ENCODE measurements at regions not wholly inside any gene's neighbourhood (a gene's known extent, or its start where the extent isn't known, plus 50 kb on each side); places are given as distances from the start of the nearest gene placed in this dataset.
"Not testable (repeated sequence)": the region's sequence is repeated elsewhere in the genome, so short reads cannot be mapped to it uniquely, and the experiment has no call there.

DNA sequence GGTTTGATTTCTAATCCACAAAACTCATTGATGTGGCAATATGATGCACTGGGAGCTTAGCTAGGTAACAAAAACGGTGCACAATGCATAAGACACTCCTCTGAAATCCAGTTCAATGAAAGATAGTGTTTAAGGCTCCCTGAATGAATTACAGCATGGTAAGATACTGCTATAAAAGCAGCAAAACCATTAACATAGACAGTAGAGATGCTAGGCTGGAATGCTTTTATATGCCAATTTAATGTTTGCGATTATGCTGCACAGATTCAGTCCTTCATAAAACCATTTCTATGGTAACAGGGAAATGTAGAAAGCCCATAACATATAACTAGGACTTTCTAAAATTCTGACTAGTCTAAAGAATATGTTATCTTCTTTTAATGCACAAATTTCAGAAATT is 180.8 kb upstream of the NUDT12 start:
- Histone ChIP-seq H4K20me1 (ENCODE audit: insufficient read depth, low read length) (no peaks in the 10 kb centered on the region), H3K4me3 (ENCODE audit: low read depth, low read length, poor library complexity, severe bottlenecking) (no peak overlapping the region), H3K9ac (ENCODE audit: low read length) (no peak overlapping the region), H3K36me3 (ENCODE audit: insufficient read depth, low read length) (no peaks in the 10 kb centered on the region), H3F3A (ENCODE audit: insufficient read depth, low read length) (no peaks in the 10 kb centered on the region), H3K79me2 (ENCODE audit: insufficient read depth, low read length) (no peaks in the 10 kb centered on the region), H3K27me3 (ENCODE audit: insufficient read depth, low read length) (no peaks in the 10 kb centered on the region), H3K9me3 (ENCODE audit: low read length) (no peaks in the 10 kb centered on the region), H3K9me2 (ENCODE audit: low read depth, low read length) (no peaks in the 10 kb centered on the region), H3K27ac (ENCODE audit: low read depth, low read length, poor library complexity, severe bottlenecking) (no peak overlapping the region), H3K4me1 (ENCODE audit: insufficient read depth, low read length, severe bottlenecking) (no peaks in the 10 kb centered on the region), H2AFZ (ENCODE audit: low read length) (no peak overlapping the region), H3K4me2 (ENCODE audit: low read length) (no peak overlapping the region)
- TF ChIP-seq, protein P1, sequence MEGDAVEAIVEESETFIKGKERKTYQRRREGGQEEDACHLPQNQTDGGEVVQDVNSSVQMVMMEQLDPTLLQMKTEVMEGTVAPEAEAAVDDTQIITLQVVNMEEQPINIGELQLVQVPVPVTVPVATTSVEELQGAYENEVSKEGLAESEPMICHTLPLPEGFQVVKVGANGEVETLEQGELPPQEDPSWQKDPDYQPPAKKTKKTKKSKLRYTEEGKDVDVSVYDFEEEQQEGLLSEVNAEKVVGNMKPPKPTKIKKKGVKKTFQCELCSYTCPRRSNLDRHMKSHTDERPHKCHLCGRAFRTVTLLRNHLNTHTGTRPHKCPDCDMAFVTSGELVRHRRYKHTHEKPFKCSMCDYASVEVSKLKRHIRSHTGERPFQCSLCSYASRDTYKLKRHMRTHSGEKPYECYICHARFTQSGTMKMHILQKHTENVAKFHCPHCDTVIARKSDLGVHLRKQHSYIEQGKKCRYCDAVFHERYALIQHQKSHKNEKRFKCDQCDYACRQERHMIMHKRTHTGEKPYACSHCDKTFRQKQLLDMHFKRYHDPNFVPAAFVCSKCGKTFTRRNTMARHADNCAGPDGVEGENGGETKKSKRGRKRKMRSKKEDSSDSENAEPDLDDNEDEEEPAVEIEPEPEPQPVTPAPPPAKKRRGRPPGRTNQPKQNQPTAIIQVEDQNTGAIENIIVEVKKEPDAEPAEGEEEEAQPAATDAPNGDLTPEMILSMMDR (IDR thresholded peaks at IDR 0.05; ENCODE audit: low read length) = no peak
- TF ChIP-seq EZH2 (IDR thresholded peaks at IDR 0.05; ENCODE audit: borderline replicate concordance, low read length) = no peak

DNA sequence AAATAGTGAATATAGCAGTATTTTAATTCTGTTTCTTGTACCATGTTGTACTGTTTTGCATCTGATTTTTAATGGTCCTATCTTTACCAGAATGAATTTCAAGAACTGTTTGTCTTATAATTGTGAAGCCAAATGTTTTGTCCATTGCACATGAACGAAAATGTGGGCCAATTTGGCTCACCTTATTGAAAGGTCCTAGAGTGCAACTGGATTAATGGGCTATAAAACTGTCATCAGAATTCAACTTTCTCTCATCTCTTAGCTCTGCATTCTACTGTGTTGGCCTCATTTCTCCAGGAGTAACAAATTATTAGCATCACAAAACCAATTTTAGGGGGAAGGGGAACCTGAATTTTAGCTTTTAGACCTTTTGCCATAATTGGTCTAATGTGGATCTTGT is 179.4 kb upstream of the NUDT12 start:
- Histone ChIP-seq H3K4me3 (ENCODE audit: low read depth, low read length, poor library complexity, severe bottlenecking) (no peak overlapping the region), H4K20me1 (ENCODE audit: insufficient read depth, low read length) (no peaks in the 10 kb centered on the region), H2AFZ (ENCODE audit: low read length) (no peak overlapping the region), H3K36me3 (ENCODE audit: insufficient read depth, low read length) (no peaks in the 10 kb centered on the region), H3K9me2 (ENCODE audit: low read depth, low read length) (no peaks in the 10 kb centered on the region), H3K79me2 (ENCODE audit: insufficient read depth, low read length) (no peaks in the 10 kb centered on the region), H3K4me1 (ENCODE audit: insufficient read depth, low read length, severe bottlenecking) (no peaks in the 10 kb centered on the region), H3K4me2 (ENCODE audit: low read length) (no peak overlapping the region), H3K9me3 (ENCODE audit: low read length) (no peaks in the 10 kb centered on the region), H3K27me3 (ENCODE audit: insufficient read depth, low read length) (no peaks in the 10 kb centered on the region), H3K27ac (ENCODE audit: low read depth, low read length, poor library complexity, severe bottlenecking) (no peak overlapping the region), H3K9ac (ENCODE audit: low read length) (no peak overlapping the region), H3F3A (ENCODE audit: insufficient read depth, low read length) (no peaks in the 10 kb centered on the region)
- TF ChIP-seq EZH2 (IDR thresholded peaks at IDR 0.05; ENCODE audit: borderline replicate concordance, low read length) = no peak
- TF ChIP-seq, protein P1 (IDR thresholded peaks at IDR 0.05; ENCODE audit: low read length) = no peak

DNA sequence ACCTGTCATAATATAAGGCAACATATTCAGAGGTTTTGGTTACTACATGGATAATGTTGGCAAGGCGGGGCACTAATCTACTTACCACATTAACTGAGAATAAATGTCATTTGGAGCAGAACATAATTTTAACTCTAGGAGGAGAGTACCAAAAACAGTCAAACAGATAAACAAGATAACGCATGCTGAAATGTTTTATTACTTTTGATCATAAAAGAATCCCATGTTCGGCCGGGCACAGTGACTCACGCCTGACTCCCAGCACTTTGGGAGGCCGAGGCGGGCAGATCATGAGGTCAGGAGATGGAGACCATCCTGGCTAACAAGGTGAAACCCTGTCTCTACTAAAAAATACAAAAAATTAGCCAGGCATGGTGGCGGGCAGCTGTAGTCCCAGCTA is 173.8 kb upstream of the NUDT12 start:
- H3K4me3 ChIP-seq (ENCODE audit: low read depth, low read length, poor library complexity, severe bottlenecking); H3F3A ChIP-seq (ENCODE audit: insufficient read depth, low read length); H3K4me1 ChIP-seq (ENCODE audit: insufficient read depth, low read length, severe bottlenecking); H2AFZ ChIP-seq (ENCODE audit: low read length); H3K79me2 ChIP-seq (ENCODE audit: insufficient read depth, low read length); H3K4me2 ChIP-seq (ENCODE audit: low read length); H3K27me3 ChIP-seq (ENCODE audit: insufficient read depth, low read length); H3K9me2 ChIP-seq (ENCODE audit: low read depth, low read length); H3K27ac ChIP-seq (ENCODE audit: low read depth, low read length, poor library complexity, severe bottlenecking); H3K36me3 ChIP-seq (ENCODE audit: insufficient read depth, low read length); H3K9me3 ChIP-seq (ENCODE audit: low read length); H3K9ac ChIP-seq (ENCODE audit: low read length); H4K20me1 ChIP-seq (ENCODE audit: insufficient read depth, low read length): not testable (repeated sequence)

DNA sequence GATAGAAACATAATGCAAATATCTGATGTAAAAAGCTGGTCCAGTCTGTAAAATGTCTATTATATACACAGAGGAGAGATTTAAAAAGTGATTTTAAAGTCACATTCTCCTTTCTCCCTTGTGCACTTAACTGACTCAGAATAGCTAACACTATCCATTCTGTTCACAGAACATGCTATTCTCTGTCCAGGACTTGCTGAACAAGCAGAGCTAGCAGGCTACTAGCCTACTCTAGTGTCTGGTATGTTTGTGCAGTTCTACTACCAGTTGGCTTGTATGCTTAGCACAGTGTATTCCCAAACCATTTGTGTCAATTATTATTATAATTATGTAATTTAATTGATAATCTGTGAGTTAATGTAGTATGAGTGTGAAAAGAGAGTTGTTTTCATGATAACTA is 161.7 kb upstream of the NUDT12 start:
- H3K27ac ChIP-seq (ENCODE audit: low read depth, low read length, poor library complexity, severe bottlenecking) = no peak overlapping the region
- no peaks in the 10 kb centered on the region for H3K36me3 ChIP-seq (ENCODE audit: insufficient read depth, low read length)
- H4K20me1 ChIP-seq (ENCODE audit: insufficient read depth, low read length) = no peaks in the 10 kb centered on the region
- H2AFZ ChIP-seq (ENCODE audit: low read length) = no peak overlapping the region
- no peaks in the 10 kb centered on the region for H3K9me3 ChIP-seq (ENCODE audit: low read length)
- no peaks in the 10 kb centered on the region for H3K79me2 ChIP-seq (ENCODE audit: insufficient read depth, low read length)
- no peaks in the 10 kb centered on the region for H3K27me3 ChIP-seq (ENCODE audit: insufficient read depth, low read length)
- no peaks in the 10 kb centered on the region for H3K4me1 ChIP-seq (ENCODE audit: insufficient read depth, low read length, severe bottlenecking)
- H3K4me2 ChIP-seq (ENCODE audit: low read length) = no peak overlapping the region
- TF ChIP-seq, protein P1 (IDR thresholded peaks at IDR 0.05; ENCODE audit: low read length) = no peak
- H3F3A ChIP-seq (ENCODE audit: insufficient read depth, low read length) = no peaks in the 10 kb centered on the region
- no peak overlapping the region for H3K9ac ChIP-seq (ENCODE audit: low read length)
- no peaks in the 10 kb centered on the region for H3K9me2 ChIP-seq (ENCODE audit: low read depth, low read length)
- H3K4me3 ChIP-seq (ENCODE audit: low read depth, low read length, poor library complexity, severe bottlenecking) = no peak overlapping the region
